Small intestine (tissue), 7 donors: ENCODE measurements at regions not wholly inside any gene's neighbourhood (a gene's known extent, or its start where the extent isn't known, plus 50 kb on each side); places are given as distances from the start of the nearest gene placed in this dataset.

ENCODE experiments used
- DNase-seq, 2 donors: peaks; one replicate each; pipeline versions ENCODE4 v3.0.0 to v3.0.0-alpha.2; 2013
- FAIRE-seq: peaks from 2 replicates; lab custom pipeline; 2012; peaks lifted over from hg19 to GRCh38; lab: Jason Lieb, UNC
- H3K27ac ChIP-seq, 3 donors: one replicate each; pipeline ENCODE4 v1.5.1; 2013; ENCODE audit warnings: low read length in 2 of 3, mild to moderate bottlenecking in 2 of 3, control low read depth in 1 of 3, inconsistent platforms in 1 of 3, low read depth in 1 of 3, moderate library complexity in 1 of 3
- H3K27me3 ChIP-seq, 3 donors: one replicate each; pipeline ENCODE4 v1.6.1; 2013; ENCODE audit warnings: low read length in 3 of 3, inconsistent platforms in 1 of 3; ENCODE audit not compliant: control insufficient read depth in 3 of 3, insufficient read depth in 3 of 3
- H3K36me3 ChIP-seq, 3 donors: one replicate each; pipeline ENCODE4 v1.6.1; 2013; ENCODE audit warnings: low read length in 3 of 3, inconsistent platforms in 1 of 3, low read depth in 1 of 3, mild to moderate bottlenecking in 1 of 3, moderate library complexity in 1 of 3; ENCODE audit not compliant: control insufficient read depth in 3 of 3, insufficient read depth in 2 of 3
- H3K4me1 ChIP-seq, 3 donors: one replicate each; pipeline ENCODE4 v1.6.1; 2013; ENCODE audit warnings: low read length in 2 of 3, inconsistent platforms in 1 of 3, low read depth in 1 of 3, mild to moderate bottlenecking in 1 of 3, moderate library complexity in 1 of 3; ENCODE audit not compliant: control insufficient read depth in 3 of 3, insufficient read depth in 2 of 3
- H3K4me3 ChIP-seq, 3 donors: one replicate each; pipeline ENCODE4 v1.5.1; 2013; ENCODE audit warnings: low read length in 3 of 3, control low read depth in 1 of 3, inconsistent platforms in 1 of 3, low read depth in 1 of 3, mild to moderate bottlenecking in 1 of 3, moderate library complexity in 1 of 3
- H3K9me3 ChIP-seq, 2 donors: one replicate each; pipeline ENCODE4 v1.6.1; 2013; ENCODE audit warnings: low read depth in 1 of 2, low read length in 1 of 2; ENCODE audit not compliant: control insufficient read depth in 2 of 2, insufficient read depth in 1 of 2
- WGBS, 3 donors: extraction: QIAGEN DNeasy Blood & Tissue Kit; methylation state at CpG; one replicate each; pipeline ENCODE4 v1.1.7; 2013; 5-methylcytosine and 5-hydroxymethylcytosine counted together
- donor health status: healthy with polysubstance abuse.
- donor health status: control.
- donor health status: control.
- donor health status: Bipolar disorder and iron deficiency.
- donor health status: healthy.

- H3K27me3 ChIP-seq = peaks cover 0 to 3% (median 0%) of the 10 kb centered on the region in 3 donors
- H3K36me3 ChIP-seq = no peaks in the 10 kb centered on the region
- FAIRE-seq (no peak), DNase-seq (no peak)
- H3K27ac ChIP-seq = no peak overlapping the region
- H3K9me3 ChIP-seq = no peaks in the 10 kb centered on the region
- WGBS, 3 donors = 75 to 77% (median 76%) methylated on average over 11 of the region's 11 CpGs
- H3K4me1 ChIP-seq = no peaks in the 10 kb centered on the region
- H3K4me3 ChIP-seq = no peak overlapping the region
These were observed 540.6 kb downstream of the NPHP4 start for GRCh38 chr1:5451671-5452070.

GRCh38 chr1:5448486-5448885, 543.7 kb downstream of the NPHP4 start:
- Histone ChIP-seq H3K36me3 (no peaks in the 10 kb centered on the region), H3K27me3 (no peaks in the 10 kb centered on the region), H3K9me3 (no peaks in the 10 kb centered on the region), H3K27ac (no peak overlapping the region), H3K4me3 (no peak overlapping the region), H3K4me1 (no peaks in the 10 kb centered on the region)
- DNase-seq (no peak), FAIRE-seq (no peak)
- WGBS, 3 donors = 62 to 75% (median 68%) methylated on average over 6 of the region's 6 CpGs

DNA sequence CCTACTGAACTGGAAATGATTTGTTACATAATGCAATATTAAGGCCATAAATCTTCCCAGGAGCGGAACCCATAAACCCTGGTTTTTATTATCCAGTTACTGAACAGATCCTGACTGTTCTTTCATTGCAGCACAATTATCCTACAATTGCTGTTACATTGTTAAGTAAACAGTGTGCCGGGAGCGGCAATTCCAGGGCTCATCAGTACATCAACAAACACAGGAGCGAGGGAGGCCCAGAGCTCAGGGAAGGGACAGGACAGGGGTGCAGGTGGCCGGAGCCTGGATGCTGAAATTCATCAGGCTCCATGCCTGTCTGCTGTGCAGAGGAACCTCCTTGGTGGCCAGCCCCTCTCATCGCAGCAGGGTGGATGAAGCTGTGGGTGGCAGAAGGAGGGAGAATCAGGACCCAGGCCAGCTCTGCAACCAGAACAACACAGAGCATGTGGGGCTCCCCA, 544.7 kb downstream of the NPHP4 start:
- Histone ChIP-seq H3K9me3 (no peaks in the 10 kb centered on the region), H3K27ac (no peak overlapping the region), H3K4me3 (no peak overlapping the region), H3K4me1 (no peaks in the 10 kb centered on the region), H3K27me3 (no peaks in the 10 kb centered on the region), H3K36me3 (no peaks in the 10 kb centered on the region)
- FAIRE-seq = no peak
- peak in 1 of 2 donors; percentile 47 for DNase-seq
- WGBS, 3 donors = 12 to 38% (median 25%) methylated on average over 6 of the region's 6 CpGs

GRCh38 chr1:5444396-5444795, 547.8 kb downstream of the NPHP4 start:
- Histone ChIP-seq H3K4me1 (no peaks in the 10 kb centered on the region), H3K4me3 (no peak overlapping the region), H3K36me3 (no peaks in the 10 kb centered on the region), H3K9me3 (no peaks in the 10 kb centered on the region), H3K27ac (no peak overlapping the region), H3K27me3 (no peaks in the 10 kb centered on the region)
- no peak for DNase-seq
- no peak for FAIRE-seq
- 54 to 74% (median 56%) methylated on average over 6 of the region's 6 CpGs for WGBS, 3 donors

- WGBS, 3 donors = 84 to 94% (median 92%) methylated on average over 2 of the region's 2 CpGs
- no peak overlapping the region for H3K27ac ChIP-seq
- H3K9me3 ChIP-seq = peaks cover 0 to 2% of the 10 kb centered on the region in 2 donors
- H3K4me1 ChIP-seq = no peaks in the 10 kb centered on the region
- no peak for DNase-seq
- FAIRE-seq = no peak
- H3K36me3 ChIP-seq = no peaks in the 10 kb centered on the region
- H3K4me3 ChIP-seq = no peak overlapping the region
- peaks cover 0 to 2% (median 0%) of the 10 kb centered on the region in 3 donors for H3K27me3 ChIP-seq
These were observed 555.4 kb downstream of the NPHP4 start for GRCh38 chr1:5436808-5437207.

- Histone ChIP-seq H3K4me1 (no peaks in the 10 kb centered on the region), H3K4me3 (no peak overlapping the region), H3K27me3 (peaks cover 0 to 4% (median 0%) of the 10 kb centered on the region in 3 donors), H3K36me3 (no peaks in the 10 kb centered on the region), H3K27ac (no peak overlapping the region), H3K9me3 (peaks cover 0 to 2% of the 10 kb centered on the region in 2 donors)
- 85 to 90% (median 88%) methylated on average over 6 of the region's 6 CpGs for WGBS, 3 donors
- FAIRE-seq (no peak), DNase-seq (no peak)
These were observed 556.8 kb downstream of the NPHP4 start for GRCh38 chr1:5435414-5435813.

- 62 to 79% (median 64%) methylated on average over 5 of the region's 5 CpGs for WGBS, 3 donors
- FAIRE-seq = no peak
These were observed 559.8 kb downstream of the NPHP4 start for GRCh38 chr1:5432436-5432835.

DNA sequence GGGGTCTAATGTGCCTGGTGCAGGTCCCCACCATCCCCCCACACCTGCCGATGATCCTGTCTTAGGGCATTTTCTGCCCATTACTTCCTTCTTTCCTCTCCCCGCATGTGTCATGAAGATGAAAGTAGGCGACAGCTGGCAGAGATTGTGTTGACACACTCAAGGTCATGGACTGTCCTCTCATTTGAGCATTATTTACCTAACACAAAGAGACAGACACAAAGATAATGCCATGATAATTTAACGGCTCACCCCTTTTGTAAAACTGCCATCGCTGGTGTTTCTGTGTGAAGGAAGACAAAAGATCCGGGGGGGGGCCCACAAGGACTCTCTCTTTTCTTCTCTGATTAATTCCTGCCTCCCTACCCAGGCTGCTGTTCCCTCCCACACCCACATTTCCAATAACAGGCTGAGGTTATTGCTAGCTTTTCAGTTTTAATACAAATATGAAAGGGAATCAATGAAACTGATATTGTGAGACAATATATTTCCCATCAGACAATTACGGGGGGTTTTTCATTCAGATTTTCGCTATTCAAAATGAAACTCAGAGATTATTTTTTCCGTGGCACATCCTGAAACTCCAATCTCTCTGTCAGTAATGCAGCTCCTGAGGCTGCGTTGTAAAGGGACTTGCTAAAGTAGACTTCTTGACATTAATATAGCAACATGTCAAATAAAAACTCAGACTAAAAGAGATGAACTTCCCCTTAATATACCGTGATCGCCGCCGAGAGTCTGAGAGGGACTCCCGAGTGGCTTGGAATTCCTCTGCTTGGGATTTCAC, 561.1 kb downstream of the NPHP4 start:
- no peaks in the 10 kb centered on the region for H3K4me1 ChIP-seq
- FAIRE-seq = no peak
- H3K4me3 ChIP-seq = no peak overlapping the region
- WGBS, 3 donors = 48 to 59% (median 52%) methylated on average over 15 of the region's 15 CpGs
- peak in 1 of 2 donors; percentile 25 for DNase-seq
- no peak overlapping the region for H3K27ac ChIP-seq
- H3K9me3 ChIP-seq = no peaks in the 10 kb centered on the region
- peaks cover 0 to 4% (median 3%) of the 10 kb centered on the region in 3 donors for H3K27me3 ChIP-seq
- no peaks in the 10 kb centered on the region for H3K36me3 ChIP-seq

More at GRCh38 chr1:5432436-5432835, 559.8 kb downstream of the NPHP4 start:
- no peaks in the 10 kb centered on the region for H3K4me1 ChIP-seq
- no peaks in the 10 kb centered on the region for H3K36me3 ChIP-seq
- DNase-seq = no peak
- H3K4me3 ChIP-seq = no peak overlapping the region
- H3K27me3 ChIP-seq = peaks cover 0 to 6% (median 3%) of the 10 kb centered on the region in 3 donors
- no peak overlapping the region for H3K27ac ChIP-seq
- peaks cover 0 to 2% of the 10 kb centered on the region in 2 donors for H3K9me3 ChIP-seq
